Calu3 (cell line): ENCODE measurements at regions not wholly inside any gene's neighbourhood (a gene's known extent, or its start where the extent isn't known, plus 50 kb on each side); places are given as distances from the start of the nearest gene placed in this dataset.

Experiments
- BruUV-seq: library from RNA; stranded (reverse); fragments of 400-500 nt; replicated peaks from 2 replicates; lab custom pipeline; 2021; lab: Mats Ljungman, UMichigan
- CTCF ChIA-PET: fragments of 300-600 bp; sonication (Branson Sonifier 250); formaldehyde crosslinking; loops from one replicate; lab custom pipeline; 2022; ENCODE audit warnings: antibody characterized with exemption; lab: Charles Lee
- DNase-seq: peaks from one replicate; pipeline ENCODE4 v3.0.0; 2022
- H3K27ac Mint-ChIP-seq: one replicate; pipeline ENCODE4 v1.8.0; 2022; ENCODE audit warnings: mixed read lengths; ENCODE audit not compliant: unreplicated experiment
- H3K27me3 Mint-ChIP-seq: one replicate; pipeline ENCODE4 v1.8.0; 2022; ENCODE audit warnings: mixed read lengths; ENCODE audit not compliant: unreplicated experiment
- H3K36me3 Mint-ChIP-seq: one replicate; pipeline ENCODE4 v1.8.0; 2022; ENCODE audit warnings: mild to moderate bottlenecking, moderate library complexity, mixed read lengths; ENCODE audit not compliant: insufficient read depth, unreplicated experiment
- H3K4me1 Mint-ChIP-seq: one replicate; pipeline ENCODE4 v1.8.0; 2022; ENCODE audit warnings: mild to moderate bottlenecking, low read depth, mixed read lengths; ENCODE audit not compliant: unreplicated experiment
- H3K4me3 Mint-ChIP-seq: one replicate; pipeline ENCODE4 v1.8.0; 2022; ENCODE audit warnings: mild to moderate bottlenecking, low read depth, moderate library complexity, mixed read lengths; ENCODE audit not compliant: unreplicated experiment
- H3K9me3 Mint-ChIP-seq: one replicate; pipeline ENCODE4 v1.8.0; 2022; ENCODE audit warnings: low read depth, mixed read lengths; ENCODE audit not compliant: unreplicated experiment
- CTCF ChIP-seq: fragments of 200-600 bp; IDR thresholded peaks from one replicate; pipeline ENCODE4 v1.8.0; 2022; ENCODE audit warnings: antibody characterized with exemption; ENCODE audit not compliant: unreplicated experiment
- intact Hi-C: fragments of 100-400 bp; cut with micrococcal nuclease; formaldehyde crosslinking; loops from one replicate; pipeline ENCODE4 v1.10.0; 2022; ENCODE audit not compliant: unreplicated experiment

- no peak for TF ChIP-seq CTCF
- no peak for DNase-seq
- H3K4me1 Mint-ChIP-seq: peaks cover 19% of the 10 kb centered on the region
- intact Hi-C loops: no loop called here
- no peaks in the 10 kb centered on the region for H3K9me3 Mint-ChIP-seq
- BruUV-seq: no TSS peak
- no peaks in the 10 kb centered on the region for H3K27me3 Mint-ChIP-seq
- H3K36me3 Mint-ChIP-seq: no peaks in the 10 kb centered on the region
- no peak overlapping the region for H3K4me3 Mint-ChIP-seq
- CTCF ChIA-PET: interaction anchor here (0.7 kb wide), 1 partner anchor 40 kb away, joined by 3 read pairs; no protein-coding TSS in a partner anchor
- H3K27ac Mint-ChIP-seq: no peak overlapping the region
These were observed 69.7 kb upstream of the UMPS start for GRCh38 chr3:124660599-124660998.

GRCh38 chr3:124663690-124664089 is 66.6 kb upstream of the UMPS start:
- CTCF ChIA-PET: interaction anchor here (2.1 kb wide), 1 partner anchor 25 kb away, joined by 7 read pairs; no protein-coding TSS in a partner anchor
- intact Hi-C loops: no loop called here
- no TSS peak for BruUV-seq
- H3K36me3 Mint-ChIP-seq: no peaks in the 10 kb centered on the region
- DNase-seq: no peak
- TF ChIP-seq CTCF: no peak
- no peak overlapping the region for H3K27ac Mint-ChIP-seq
- H3K4me1 Mint-ChIP-seq: peaks cover 19% of the 10 kb centered on the region
- H3K27me3 Mint-ChIP-seq: no peaks in the 10 kb centered on the region
- no peak overlapping the region for H3K4me3 Mint-ChIP-seq
- H3K9me3 Mint-ChIP-seq: no peaks in the 10 kb centered on the region

GRCh38 chr3:124664804-124665203 is 65.4 kb upstream of the UMPS start:
- no peaks in the 10 kb centered on the region for H3K9me3 Mint-ChIP-seq
- peak; percentile 27 for DNase-seq
- CTCF ChIA-PET: interaction anchor here (0.9 to 2.1 kb wide), 4 partner anchors 24 to 80 kb away, joined by 3 to 7 read pairs (median 6); no protein-coding TSS in a partner anchor
- TF ChIP-seq CTCF: no peak
- intact Hi-C loops: no loop called here
- peaks cover 19% of the 10 kb centered on the region for H3K4me1 Mint-ChIP-seq
- no peak overlapping the region for H3K4me3 Mint-ChIP-seq
- H3K27me3 Mint-ChIP-seq: no peaks in the 10 kb centered on the region
- no TSS peak for BruUV-seq
- no peak overlapping the region for H3K27ac Mint-ChIP-seq
- no peaks in the 10 kb centered on the region for H3K36me3 Mint-ChIP-seq

- no peaks in the 10 kb centered on the region for H3K27me3 Mint-ChIP-seq
- no peak for TF ChIP-seq CTCF
- H3K9me3 Mint-ChIP-seq: no peaks in the 10 kb centered on the region
- no peak overlapping the region for H3K27ac Mint-ChIP-seq
- peaks cover 19% of the 10 kb centered on the region for H3K4me1 Mint-ChIP-seq
- no peaks in the 10 kb centered on the region for H3K36me3 Mint-ChIP-seq
- H3K4me3 Mint-ChIP-seq: no peak overlapping the region
- intact Hi-C loops: no loop called here
- CTCF ChIA-PET: interaction anchor here (2.1 kb wide), 1 partner anchor 23 kb away, joined by 7 read pairs; no protein-coding TSS in a partner anchor
- no peak for DNase-seq
- no TSS peak for BruUV-seq
These were observed 64.2 kb upstream of the UMPS start for GRCh38 chr3:124666067-124666466.
